ENCODE measurements at regions not wholly inside any gene's neighbourhood (a gene's known extent, or its start where the extent isn't known, plus 50 kb on each side); places are given as distances from the start of the nearest gene placed in this dataset.
A peak's percentile ranks its signal among the peaks of the same experiment; 100 is the strongest.

GRCh38 chr3:106629215-106629832, 747.9 kb upstream of the CCDC54 start:
- in situ Hi-C loops (cut with HindIII; ENCODE audit: low sequenced_read_pairs): no loop called here
- DNase-seq (ENCODE audit: low read depth, low spot score): no peak
- TF ChIP-seq, protein P1, sequence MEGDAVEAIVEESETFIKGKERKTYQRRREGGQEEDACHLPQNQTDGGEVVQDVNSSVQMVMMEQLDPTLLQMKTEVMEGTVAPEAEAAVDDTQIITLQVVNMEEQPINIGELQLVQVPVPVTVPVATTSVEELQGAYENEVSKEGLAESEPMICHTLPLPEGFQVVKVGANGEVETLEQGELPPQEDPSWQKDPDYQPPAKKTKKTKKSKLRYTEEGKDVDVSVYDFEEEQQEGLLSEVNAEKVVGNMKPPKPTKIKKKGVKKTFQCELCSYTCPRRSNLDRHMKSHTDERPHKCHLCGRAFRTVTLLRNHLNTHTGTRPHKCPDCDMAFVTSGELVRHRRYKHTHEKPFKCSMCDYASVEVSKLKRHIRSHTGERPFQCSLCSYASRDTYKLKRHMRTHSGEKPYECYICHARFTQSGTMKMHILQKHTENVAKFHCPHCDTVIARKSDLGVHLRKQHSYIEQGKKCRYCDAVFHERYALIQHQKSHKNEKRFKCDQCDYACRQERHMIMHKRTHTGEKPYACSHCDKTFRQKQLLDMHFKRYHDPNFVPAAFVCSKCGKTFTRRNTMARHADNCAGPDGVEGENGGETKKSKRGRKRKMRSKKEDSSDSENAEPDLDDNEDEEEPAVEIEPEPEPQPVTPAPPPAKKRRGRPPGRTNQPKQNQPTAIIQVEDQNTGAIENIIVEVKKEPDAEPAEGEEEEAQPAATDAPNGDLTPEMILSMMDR (IDR thresholded peaks at IDR 0.05; ENCODE audit: low read depth, low read length): no peak
- H3K4me3 ChIP-seq (ENCODE audit: low read depth, low read length): no peak overlapping the region

- TF ChIP-seq, protein P1 (IDR thresholded peaks at IDR 0.05; ENCODE audit: low read depth, low read length): no peak
- no peak overlapping the region for H3K4me3 ChIP-seq (ENCODE audit: low read depth, low read length)
- DNase-seq (ENCODE audit: low read depth, low spot score): no peak
- in situ Hi-C loops (cut with HindIII; ENCODE audit: low sequenced_read_pairs): no loop called here
Observed at GRCh38 chr3:106631373-106632108, 745.7 kb upstream of the CCDC54 start.

DNA sequence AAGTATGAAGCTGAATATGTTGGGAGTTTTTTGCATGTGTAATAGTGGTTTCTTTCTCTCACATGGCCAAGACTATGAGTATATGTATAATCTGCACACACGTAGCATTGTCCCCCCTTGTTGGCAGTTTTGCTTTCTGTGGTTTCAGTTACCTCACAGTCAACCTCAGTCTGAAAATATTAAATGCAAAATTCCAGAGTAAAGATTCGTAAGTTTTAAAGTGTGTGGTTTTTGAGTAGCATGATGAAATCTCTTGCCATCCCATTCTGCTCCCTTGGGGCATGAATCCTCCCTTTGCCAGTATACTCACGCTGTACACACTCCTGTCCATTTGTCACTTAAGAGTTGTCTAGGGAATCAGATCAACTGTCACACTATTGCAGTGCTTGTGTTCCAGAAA, 742.0 kb upstream of the CCDC54 start:
- in situ Hi-C loops (cut with HindIII; ENCODE audit: low sequenced_read_pairs): no loop called here
- H3K4me3 ChIP-seq (ENCODE audit: low read depth, low read length): no peak overlapping the region
- TF ChIP-seq, protein P1 (IDR thresholded peaks at IDR 0.05; ENCODE audit: low read depth, low read length): no peak
- DNase-seq (ENCODE audit: low read depth, low spot score): peak; percentile 91

DNA sequence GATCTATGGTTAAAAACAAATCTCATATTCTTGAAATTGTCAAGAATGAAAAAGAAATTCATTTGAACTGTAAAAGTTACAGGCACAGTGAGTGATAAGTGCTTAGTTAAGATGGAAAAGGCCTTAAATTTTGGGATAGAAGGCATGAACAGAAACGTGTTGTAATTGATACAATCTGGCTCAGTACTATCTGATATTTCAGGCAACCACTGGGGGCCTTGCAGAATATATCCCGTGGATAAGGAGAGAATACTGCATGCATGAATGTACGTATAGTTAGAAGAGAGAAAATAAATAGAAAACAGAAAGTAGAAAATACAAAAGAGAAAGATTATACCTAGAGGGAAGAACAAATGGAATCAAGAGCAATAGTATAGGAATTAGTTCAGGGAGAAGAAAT, 741.4 kb upstream of the CCDC54 start:
- TF ChIP-seq, protein P1 (IDR thresholded peaks at IDR 0.05; ENCODE audit: low read depth, low read length): no peak
- H3K4me3 ChIP-seq (ENCODE audit: low read depth, low read length): no peak overlapping the region
- in situ Hi-C loops (cut with HindIII; ENCODE audit: low sequenced_read_pairs): no loop called here
- DNase-seq (ENCODE audit: low read depth, low spot score): no peak

DNA sequence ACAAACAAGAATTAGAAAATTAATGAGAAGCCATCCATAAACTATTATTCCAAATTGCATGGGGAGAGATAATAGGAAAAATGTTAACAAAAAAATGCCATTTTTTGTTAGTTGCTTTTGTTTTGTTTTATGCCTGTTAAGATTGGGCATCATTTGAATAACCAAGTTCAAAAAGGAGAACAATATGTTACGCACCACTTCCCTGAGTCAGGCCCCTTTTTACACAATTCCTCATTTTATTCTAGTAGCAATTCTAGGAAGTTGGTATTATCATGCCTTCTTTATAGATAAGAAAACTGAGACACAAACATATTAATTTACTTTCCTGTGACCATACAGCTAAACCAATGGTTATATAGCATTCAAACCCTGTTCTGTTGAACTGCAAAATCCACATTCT, 736.9 kb upstream of the CCDC54 start:
- in situ Hi-C loops (cut with HindIII; ENCODE audit: low sequenced_read_pairs): no loop called here
- TF ChIP-seq, protein P1 (IDR thresholded peaks at IDR 0.05; ENCODE audit: low read depth, low read length): no peak
- DNase-seq (ENCODE audit: low read depth, low spot score): no peak
- no peak overlapping the region for H3K4me3 ChIP-seq (ENCODE audit: low read depth, low read length)

DNA sequence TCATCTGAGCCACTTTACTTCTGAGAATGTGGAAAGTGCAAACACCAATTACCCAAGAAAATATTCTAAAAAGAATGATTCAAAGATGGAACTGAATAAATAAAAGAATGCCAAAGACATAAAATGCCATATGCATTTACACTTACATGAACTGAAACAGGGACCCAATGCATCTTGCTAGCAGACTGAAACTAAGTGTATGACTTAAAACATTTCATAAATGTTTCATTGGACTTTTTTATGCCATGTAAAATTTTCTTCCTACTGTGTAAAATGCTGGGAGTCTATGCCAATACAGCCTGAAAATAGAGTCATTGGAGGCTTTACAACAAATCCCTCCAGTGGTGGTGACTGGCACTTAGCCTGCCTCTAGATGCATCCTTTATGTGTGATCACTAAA, 735.1 kb upstream of the CCDC54 start:
- no peak for DNase-seq (ENCODE audit: low read depth, low spot score)
- TF ChIP-seq, protein P1 (IDR thresholded peaks at IDR 0.05; ENCODE audit: low read depth, low read length): no peak
- in situ Hi-C loops (cut with HindIII; ENCODE audit: low sequenced_read_pairs): no loop called here
- no peak overlapping the region for H3K4me3 ChIP-seq (ENCODE audit: low read depth, low read length)
